ENCODE measurements at regions not wholly inside any gene's neighbourhood (a gene's known extent, or its start where the extent isn't known, plus 50 kb on each side); places are given as distances from the start of the nearest gene placed in this dataset.

GRCh38 chr1:232293361-232293760, 336.6 kb downstream of the SIPA1L2 start:
- H3K36me3 ChIP-seq (ENCODE audit: control insufficient read depth, insufficient read depth, low read length), result no peaks in the 10 kb centered on the region
- TF ChIP-seq, protein P1, sequence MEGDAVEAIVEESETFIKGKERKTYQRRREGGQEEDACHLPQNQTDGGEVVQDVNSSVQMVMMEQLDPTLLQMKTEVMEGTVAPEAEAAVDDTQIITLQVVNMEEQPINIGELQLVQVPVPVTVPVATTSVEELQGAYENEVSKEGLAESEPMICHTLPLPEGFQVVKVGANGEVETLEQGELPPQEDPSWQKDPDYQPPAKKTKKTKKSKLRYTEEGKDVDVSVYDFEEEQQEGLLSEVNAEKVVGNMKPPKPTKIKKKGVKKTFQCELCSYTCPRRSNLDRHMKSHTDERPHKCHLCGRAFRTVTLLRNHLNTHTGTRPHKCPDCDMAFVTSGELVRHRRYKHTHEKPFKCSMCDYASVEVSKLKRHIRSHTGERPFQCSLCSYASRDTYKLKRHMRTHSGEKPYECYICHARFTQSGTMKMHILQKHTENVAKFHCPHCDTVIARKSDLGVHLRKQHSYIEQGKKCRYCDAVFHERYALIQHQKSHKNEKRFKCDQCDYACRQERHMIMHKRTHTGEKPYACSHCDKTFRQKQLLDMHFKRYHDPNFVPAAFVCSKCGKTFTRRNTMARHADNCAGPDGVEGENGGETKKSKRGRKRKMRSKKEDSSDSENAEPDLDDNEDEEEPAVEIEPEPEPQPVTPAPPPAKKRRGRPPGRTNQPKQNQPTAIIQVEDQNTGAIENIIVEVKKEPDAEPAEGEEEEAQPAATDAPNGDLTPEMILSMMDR (IDR thresholded peaks at IDR 0.05; ENCODE audit: insufficient read depth, low read length, poor library complexity, severe bottlenecking), result no peak
- no peak overlapping the region for H3K4me3 ChIP-seq (replicated peaks; ENCODE audit: low read depth, low read length)
- DNase-seq (ENCODE audit: extremely low read depth, insufficient read length), result no peak
- no peaks in the 10 kb centered on the region; the same call in 1 of the 2 replicates for H3K27me3 ChIP-seq (replicated peaks; ENCODE audit: control insufficient read depth, insufficient read depth, low read length)

DNA sequence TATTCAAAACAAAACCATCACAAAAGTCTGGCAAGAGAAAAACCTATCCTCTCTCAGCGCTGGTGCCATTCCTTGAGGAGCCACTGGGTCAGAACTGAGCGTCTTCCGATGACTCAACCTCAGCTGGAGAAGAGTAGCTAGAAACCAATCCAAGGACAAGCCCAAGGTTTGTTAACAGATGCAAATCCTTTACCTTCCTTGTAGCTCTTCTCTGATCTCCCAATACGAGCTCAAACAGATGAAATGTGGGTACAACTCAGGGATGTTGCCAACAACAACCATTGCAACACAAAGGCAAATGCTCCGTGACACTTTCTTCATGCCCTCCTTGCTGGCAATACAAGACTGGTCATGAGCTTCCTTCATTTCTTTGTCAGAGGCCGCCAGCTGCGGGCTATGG, 337.1 kb downstream of the SIPA1L2 start:
- no peaks in the 10 kb centered on the region for H3K36me3 ChIP-seq (ENCODE audit: control insufficient read depth, insufficient read depth, low read length)
- TF ChIP-seq, protein P1 (IDR thresholded peaks at IDR 0.05; ENCODE audit: insufficient read depth, low read length, poor library complexity, severe bottlenecking), result no peak
- no peaks in the 10 kb centered on the region; the same call in 1 of the 2 replicates for H3K27me3 ChIP-seq (replicated peaks; ENCODE audit: control insufficient read depth, insufficient read depth, low read length)
- H3K4me3 ChIP-seq (replicated peaks; ENCODE audit: low read depth, low read length), result no peak overlapping the region
- no peak for DNase-seq (ENCODE audit: extremely low read depth, insufficient read length)

GRCh38 chr1:232292239-232292638, 337.7 kb downstream of the SIPA1L2 start:
- no peak for DNase-seq (ENCODE audit: extremely low read depth, insufficient read length)
- TF ChIP-seq, protein P1 (IDR thresholded peaks at IDR 0.05; ENCODE audit: insufficient read depth, low read length, poor library complexity, severe bottlenecking), result no peak
- no peaks in the 10 kb centered on the region; the same call in 1 of the 2 replicates for H3K27me3 ChIP-seq (replicated peaks; ENCODE audit: control insufficient read depth, insufficient read depth, low read length)
- H3K4me3 ChIP-seq (replicated peaks; ENCODE audit: low read depth, low read length), result no peak overlapping the region
- no peaks in the 10 kb centered on the region for H3K36me3 ChIP-seq (ENCODE audit: control insufficient read depth, insufficient read depth, low read length)

DNA sequence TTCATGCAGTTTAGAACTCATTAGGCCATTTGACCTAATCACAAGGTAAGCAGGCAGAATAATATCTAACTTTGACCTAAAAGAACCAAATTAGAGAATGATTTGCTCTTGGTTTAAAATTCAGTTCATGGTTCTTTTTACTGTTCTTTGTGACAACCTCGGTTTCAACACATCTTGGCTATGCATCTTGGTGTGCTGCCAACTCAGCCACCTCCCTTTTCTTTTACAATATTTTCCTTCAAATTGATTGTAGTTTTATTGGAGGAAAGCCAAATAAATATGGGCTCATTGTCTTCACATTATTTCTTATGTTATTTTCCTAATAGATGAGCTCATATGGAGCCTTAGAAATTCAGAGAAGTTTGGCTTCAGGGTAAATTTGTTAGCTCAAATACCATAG, 338.3 kb downstream of the SIPA1L2 start:
- no peak for DNase-seq (ENCODE audit: extremely low read depth, insufficient read length)
- no peaks in the 10 kb centered on the region for H3K36me3 ChIP-seq (ENCODE audit: control insufficient read depth, insufficient read depth, low read length)
- no peaks in the 10 kb centered on the region; the same call in 1 of the 2 replicates for H3K27me3 ChIP-seq (replicated peaks; ENCODE audit: control insufficient read depth, insufficient read depth, low read length)
- no peak overlapping the region for H3K4me3 ChIP-seq (replicated peaks; ENCODE audit: low read depth, low read length)
- TF ChIP-seq, protein P1 (IDR thresholded peaks at IDR 0.05; ENCODE audit: insufficient read depth, low read length, poor library complexity, severe bottlenecking), result no peak

DNA sequence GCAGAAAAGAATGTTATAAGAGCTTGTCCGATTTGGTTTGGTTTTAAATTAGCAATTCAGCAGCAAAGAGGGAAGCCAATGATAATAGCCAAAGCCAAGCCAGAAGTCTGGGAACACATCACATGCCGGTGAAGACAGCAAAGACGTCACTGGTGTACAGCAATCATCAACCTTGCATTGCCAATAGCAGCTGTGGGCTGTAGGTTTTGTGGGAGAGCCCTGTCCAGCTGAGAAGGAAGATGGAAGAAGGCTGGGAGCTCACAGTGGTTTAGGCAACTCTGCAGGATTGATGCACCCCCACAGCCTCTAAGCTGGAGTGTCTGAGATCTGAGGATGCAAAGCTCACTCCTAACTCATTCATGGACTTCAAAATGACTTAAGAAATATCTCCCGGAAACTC, 338.7 kb downstream of the SIPA1L2 start:
- Histone ChIP-seq H3K36me3 (ENCODE audit: control insufficient read depth, insufficient read depth, low read length) (no peaks in the 10 kb centered on the region), H3K27me3 (replicated peaks; ENCODE audit: control insufficient read depth, insufficient read depth, low read length) (no peaks in the 10 kb centered on the region; the same call in 1 of the 2 replicates), H3K4me3 (replicated peaks; ENCODE audit: low read depth, low read length) (no peak overlapping the region)
- TF ChIP-seq, protein P1 (IDR thresholded peaks at IDR 0.05; ENCODE audit: insufficient read depth, low read length, poor library complexity, severe bottlenecking), result no peak
- DNase-seq (ENCODE audit: extremely low read depth, insufficient read length), result no peak

DNA sequence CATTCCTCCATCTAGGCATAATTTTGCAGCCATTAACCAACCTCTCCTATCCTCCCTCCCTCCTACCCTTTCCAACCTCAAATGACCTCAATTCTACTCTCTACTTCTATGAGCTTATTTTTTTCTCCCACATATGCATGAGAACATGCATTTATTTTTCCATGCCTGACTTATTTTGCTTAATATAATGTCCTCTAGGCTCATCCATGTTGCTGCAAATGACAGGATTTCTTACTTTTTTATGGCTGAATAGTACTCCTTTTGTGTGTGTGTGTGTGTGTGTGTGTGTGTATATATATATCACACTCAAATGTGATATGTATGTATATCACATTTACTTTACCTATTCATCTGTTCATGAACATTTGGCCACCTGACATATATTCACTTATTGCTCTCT, 339.4 kb downstream of the SIPA1L2 start:
- DNase-seq (ENCODE audit: extremely low read depth, insufficient read length), result no peak
- Histone ChIP-seq H3K36me3 (ENCODE audit: control insufficient read depth, insufficient read depth, low read length) (no peaks in the 10 kb centered on the region), H3K27me3 (replicated peaks; ENCODE audit: control insufficient read depth, insufficient read depth, low read length) (no peaks in the 10 kb centered on the region; the same call in 1 of the 2 replicates), H3K4me3 (replicated peaks; ENCODE audit: low read depth, low read length) (no peak overlapping the region)
- TF ChIP-seq, protein P1 (IDR thresholded peaks at IDR 0.05; ENCODE audit: insufficient read depth, low read length, poor library complexity, severe bottlenecking), result no peak

Data from GM06990 (cell line).